Large intestine (tissue), 3 donors: ENCODE measurements at regions not wholly inside any gene's neighbourhood (a gene's known extent, or its start where the extent isn't known, plus 50 kb on each side); places are given as distances from the start of the nearest gene placed in this dataset.
"Not testable (repeated sequence)": the region's sequence is repeated elsewhere in the genome, so short reads cannot be mapped to it uniquely, and the experiment has no call there.

Source experiments
- DNase-seq, 2 donors: peaks; one replicate each; pipeline versions ENCODE4 v3.0.0 to v3.0.0-alpha.2; 2013
- H3K27ac ChIP-seq: one replicate; pipeline ENCODE4 v1.5.1; 2013; ENCODE audit warnings: low read length
- H3K27me3 ChIP-seq: 2 replicates; pipeline ENCODE4 v1.6.1; 2013; ENCODE audit warnings: low read length; ENCODE audit not compliant: control insufficient read depth, insufficient read depth
- H3K36me3 ChIP-seq: 2 replicates; pipeline ENCODE4 v1.6.1; 2013; ENCODE audit warnings: low read length; ENCODE audit not compliant: control insufficient read depth, insufficient read depth
- H3K4me1 ChIP-seq: one replicate; pipeline ENCODE4 v1.6.1; 2013; ENCODE audit warnings: low read length; ENCODE audit not compliant: control insufficient read depth, insufficient read depth
- H3K4me3 ChIP-seq: one replicate; pipeline ENCODE4 v1.5.1; 2013; ENCODE audit warnings: low read length
- H3K9me3 ChIP-seq: one replicate; pipeline ENCODE4 v1.6.1; 2013; ENCODE audit warnings: mild to moderate bottlenecking, low read depth, low read length, moderate library complexity; ENCODE audit not compliant: control insufficient read depth
- WGBS: methylation state at CpG from one replicate; pipeline ENCODE4 v1.1.5; 2013; ENCODE audit warnings: low lambda C conversion rate; ENCODE audit not compliant: insufficient coverage; 5-methylcytosine and 5-hydroxymethylcytosine counted together

DNA sequence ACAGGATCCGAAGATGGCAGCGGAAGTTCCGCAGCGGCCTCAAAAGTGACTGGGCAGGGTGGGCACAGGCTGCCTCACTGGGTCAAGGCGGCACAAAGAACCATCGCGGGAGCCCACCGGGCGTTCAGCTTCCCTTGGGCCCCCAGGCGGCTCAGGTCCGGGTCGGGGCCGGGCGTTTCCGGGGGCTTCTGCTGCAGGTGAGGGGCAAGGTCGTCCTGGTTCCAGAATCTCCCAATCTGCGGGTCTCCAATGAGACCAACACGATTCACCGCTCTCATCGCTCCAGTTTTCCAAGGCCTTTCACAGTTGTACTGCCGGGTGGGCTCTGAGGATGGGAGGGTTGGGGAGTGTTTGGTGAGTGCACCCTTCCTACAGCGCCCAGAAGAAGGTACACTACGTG, 165.0 kb upstream of the NOTCH2NLA start:
- H3K9me3 ChIP-seq, H3K27me3 ChIP-seq, H3K27ac ChIP-seq, H3K4me1 ChIP-seq, H3K4me3 ChIP-seq, H3K36me3 ChIP-seq, DNase-seq: not testable (repeated sequence)
- no CpG with 5 or more reads among the region's 23 CpGs for WGBS

DNA sequence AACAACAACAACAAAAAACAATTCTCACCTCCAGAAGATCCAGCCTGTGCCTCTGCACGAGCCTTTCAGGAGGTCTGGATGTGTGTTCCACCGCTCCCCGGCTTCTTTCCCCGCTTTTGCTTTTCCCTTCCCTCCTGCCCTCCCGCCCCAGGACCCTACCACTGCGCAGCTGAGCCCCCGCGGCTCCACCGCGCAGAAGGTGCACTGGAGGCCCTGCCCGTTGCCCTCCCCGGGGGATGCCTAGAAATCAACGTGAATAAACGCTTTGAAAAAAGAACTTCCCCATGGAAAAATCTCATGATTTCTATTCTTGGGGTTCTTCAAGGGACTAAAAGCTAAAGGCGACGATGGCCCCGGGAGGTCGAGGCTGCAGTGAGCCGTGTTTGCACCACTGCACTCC, 164.3 kb upstream of the NOTCH2NLA start:
- not testable (repeated sequence) for DNase-seq, H3K36me3 ChIP-seq, H3K9me3 ChIP-seq, H3K27ac ChIP-seq, H3K27me3 ChIP-seq, H3K4me3 ChIP-seq, H3K4me1 ChIP-seq
- WGBS: no CpG with 5 or more reads among the region's 19 CpGs

DNA sequence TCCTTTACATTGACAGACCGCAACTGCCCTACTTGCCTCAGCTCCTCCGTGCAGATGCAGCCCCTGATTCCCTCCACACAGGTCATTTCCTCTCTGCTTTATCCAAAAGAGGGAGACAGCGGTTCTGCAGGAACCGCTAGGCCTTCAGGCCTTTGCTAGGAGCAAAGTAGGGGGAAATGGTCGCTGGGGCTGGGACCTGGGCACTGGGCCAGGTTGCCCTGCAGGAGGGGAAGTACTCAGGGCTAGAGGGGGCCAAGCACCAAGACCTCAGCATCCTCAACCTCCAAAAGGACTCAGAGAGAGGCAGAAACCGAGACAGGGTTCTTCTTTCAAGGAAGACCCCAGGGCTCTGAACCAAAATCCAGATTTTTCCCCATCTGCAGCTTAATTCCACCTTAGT, 160.4 kb upstream of the NOTCH2NLA start:
- not testable (repeated sequence) for DNase-seq, H3K36me3 ChIP-seq, H3K27me3 ChIP-seq, H3K4me3 ChIP-seq, H3K9me3 ChIP-seq, H3K4me1 ChIP-seq, H3K27ac ChIP-seq
- WGBS: no CpG with 5 or more reads among the region's 6 CpGs

DNA sequence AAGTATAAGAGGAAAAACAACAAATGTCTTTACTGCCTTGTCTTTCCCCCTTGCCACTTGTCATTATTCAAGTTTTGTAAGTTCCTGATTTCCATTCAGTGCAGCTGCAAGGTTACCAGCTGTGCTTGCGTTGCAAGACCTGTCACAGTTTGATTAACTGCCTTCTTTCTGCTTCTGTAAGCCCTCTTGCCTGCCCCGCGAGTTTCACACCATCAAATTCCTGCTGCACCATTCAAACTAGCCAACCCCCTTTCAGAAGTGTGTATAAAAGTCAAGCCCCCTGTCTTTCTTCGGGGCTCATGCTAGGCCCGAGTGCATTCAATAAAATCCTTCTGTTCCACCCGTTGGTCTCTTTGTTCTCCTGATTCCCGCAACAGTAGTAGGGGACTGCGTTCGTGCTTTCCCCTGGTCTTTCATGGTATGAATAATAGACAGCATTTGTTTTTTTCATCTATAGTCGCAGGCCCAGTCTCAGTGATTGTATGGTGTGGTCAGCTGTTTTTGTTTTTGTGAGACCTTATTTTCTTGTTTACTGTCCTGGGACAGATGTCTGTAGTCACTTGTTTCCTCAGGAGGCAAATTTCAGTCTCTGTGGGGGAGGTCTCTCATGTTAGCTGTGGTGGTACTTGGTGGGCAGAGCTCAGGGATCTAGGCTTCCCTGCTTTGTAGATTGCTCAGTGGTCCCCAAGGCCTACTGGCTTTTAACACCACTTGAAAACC, 159.1 kb upstream of the NOTCH2NLA start:
- not testable (repeated sequence) for H3K9me3 ChIP-seq, H3K4me1 ChIP-seq, DNase-seq, H3K27me3 ChIP-seq, H3K36me3 ChIP-seq, H3K4me3 ChIP-seq
- WGBS: no CpG with 5 or more reads among the region's 10 CpGs
- peak overlapping the region; percentile 86 for H3K27ac ChIP-seq

DNA sequence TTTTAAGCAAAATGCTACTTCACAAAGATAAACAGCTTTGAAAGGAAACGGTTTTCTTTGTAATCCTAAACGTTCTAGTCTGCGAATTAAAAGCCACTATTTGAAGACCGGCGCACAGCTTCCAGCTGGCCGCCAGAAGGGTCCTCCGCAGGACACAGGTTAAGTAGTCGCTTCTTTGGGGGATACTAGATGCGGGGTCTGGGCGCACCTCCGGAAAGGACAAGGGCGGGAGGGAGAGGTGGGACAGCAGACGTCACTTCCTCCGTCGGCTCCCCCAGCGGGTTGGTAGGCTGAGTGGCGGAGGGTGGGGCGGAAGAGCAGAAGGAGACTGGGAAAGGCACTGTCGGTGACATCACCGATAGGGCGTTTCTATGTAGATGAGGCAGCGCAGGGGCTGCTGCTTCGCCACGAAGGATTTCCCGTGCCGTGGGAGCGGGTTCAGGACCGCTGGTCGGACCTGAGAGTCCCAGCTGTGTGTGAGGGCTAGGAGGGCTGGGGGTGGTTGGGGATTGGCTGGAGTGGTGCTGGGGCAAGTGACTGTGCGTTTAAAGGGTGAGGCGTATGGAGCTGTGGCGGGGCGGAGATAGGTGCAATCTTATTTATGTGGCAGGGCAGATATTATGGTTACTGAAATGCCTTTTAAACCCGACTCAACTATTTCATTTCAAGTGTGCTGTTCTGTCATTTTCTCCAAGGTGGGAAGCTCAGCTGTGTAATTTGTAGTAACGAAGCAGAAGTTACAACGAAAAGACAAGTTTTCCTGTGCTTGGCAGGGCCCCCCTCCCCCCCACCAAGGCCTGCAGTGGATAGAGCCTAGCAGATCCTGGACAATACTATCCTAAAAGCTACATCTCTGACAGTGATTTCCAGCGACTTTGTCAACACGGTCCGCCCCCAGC, 158.3 kb upstream of the NOTCH2NLA start:
- peak overlapping the region; percentile 92 for H3K27ac ChIP-seq
- H3K27me3 ChIP-seq, H3K9me3 ChIP-seq, H3K4me1 ChIP-seq, H3K36me3 ChIP-seq: not testable (repeated sequence)
- H3K4me3 ChIP-seq: peak overlapping the region; percentile 58
- peak; percentile 93 to 95 for DNase-seq
- WGBS: no CpG with 5 or more reads among the region's 39 CpGs

DNA sequence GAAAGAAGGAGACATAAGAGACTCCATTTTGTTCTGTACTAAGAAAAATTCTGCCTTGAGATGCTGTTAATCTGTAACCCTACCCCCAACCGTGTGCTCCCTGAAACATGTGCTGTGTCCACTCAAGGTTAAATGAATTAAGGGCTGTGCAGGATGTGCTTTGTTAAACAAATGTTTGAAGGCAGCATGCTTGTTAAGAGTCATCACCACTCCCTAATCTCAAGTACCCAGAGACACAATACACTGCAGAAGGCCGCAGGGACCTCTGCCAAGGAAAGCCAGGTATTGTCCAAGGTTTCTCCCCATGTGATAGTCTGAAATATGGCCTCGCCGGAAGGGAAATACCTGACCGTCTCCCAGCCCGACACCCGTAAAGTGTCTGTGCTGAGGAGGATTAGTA, 152.4 kb upstream of the NOTCH2NLA start:
- H3K9me3 ChIP-seq, H3K36me3 ChIP-seq, H3K4me1 ChIP-seq, H3K4me3 ChIP-seq, H3K27ac ChIP-seq, DNase-seq, H3K27me3 ChIP-seq: not testable (repeated sequence)
- WGBS: no CpG with 5 or more reads among the region's 7 CpGs

DNA sequence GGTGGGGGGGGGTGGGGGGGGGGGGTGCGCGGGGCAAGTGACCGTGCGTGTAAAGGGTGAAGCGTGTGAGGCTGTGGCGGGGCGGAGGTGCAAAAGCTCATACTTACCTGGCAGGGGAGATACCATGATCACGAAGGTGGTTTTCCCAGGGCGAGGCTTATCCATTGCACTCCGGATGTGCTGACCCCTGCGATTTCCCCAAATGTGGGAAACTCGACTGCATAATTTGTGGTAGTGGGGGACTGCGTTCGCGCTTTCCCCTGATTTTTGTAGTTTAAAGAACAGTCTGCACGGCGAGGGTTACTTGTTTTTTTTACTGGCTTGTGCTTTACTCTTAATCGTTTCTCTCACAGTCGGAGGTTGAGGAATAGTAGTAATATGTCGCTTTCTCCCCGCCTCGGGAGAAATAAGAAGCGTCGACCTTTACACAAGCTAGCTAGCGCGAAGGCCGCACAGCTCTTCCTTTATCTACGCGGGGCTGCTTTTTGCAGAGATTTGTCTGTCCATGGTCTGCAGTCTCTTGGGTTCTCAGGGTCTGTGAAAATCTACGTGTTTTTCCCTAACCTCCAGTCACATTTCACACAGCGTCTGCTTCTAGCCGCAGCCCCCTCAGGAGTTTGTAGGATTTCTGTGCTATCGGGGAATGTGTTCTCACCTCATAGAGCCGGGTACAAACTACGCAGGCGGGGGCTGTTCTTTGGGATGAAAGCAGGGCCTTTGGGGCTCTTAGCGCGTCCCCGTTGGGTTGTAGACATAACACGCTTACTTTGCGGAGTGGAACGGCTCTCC, 148.1 kb upstream of the NOTCH2NLA start:
- WGBS: 0% methylated on average over 2 of the region's 42 CpGs

DNA sequence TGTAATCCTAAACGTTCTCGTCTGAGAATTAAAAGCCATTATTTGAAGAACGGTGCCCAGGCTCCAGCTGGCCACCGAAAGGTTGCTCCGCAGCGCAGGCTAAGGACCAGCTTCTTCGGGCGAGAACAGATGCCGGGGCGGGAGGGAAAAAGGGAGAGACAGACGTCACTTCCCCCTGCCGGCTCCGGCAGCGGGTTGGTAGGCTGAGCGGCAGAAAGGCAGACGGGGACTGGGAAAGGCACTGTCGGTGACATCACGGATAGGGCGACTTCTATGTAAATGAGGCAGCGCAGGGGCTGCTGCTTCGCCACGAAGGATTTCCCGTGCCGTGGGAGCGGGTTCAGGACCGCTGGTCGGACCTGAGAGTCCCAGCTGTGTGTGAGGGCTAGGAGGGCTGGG, 147.5 kb upstream of the NOTCH2NLA start:
- Histone ChIP-seq H3K27ac (peak overlapping the region; percentile 70), H3K4me3 (peak overlapping the region; percentile 35)
- not testable (repeated sequence) for H3K36me3 ChIP-seq, H3K9me3 ChIP-seq, H3K4me1 ChIP-seq, H3K27me3 ChIP-seq
- no CpG with 5 or more reads among the region's 27 CpGs for WGBS
- peak; percentile 76 to 84 for DNase-seq

More for the DNA sequence above, 148.1 kb upstream of the NOTCH2NLA start:
- H3K27ac ChIP-seq: peak overlapping the region; percentile 99
- not testable (repeated sequence) for H3K27me3 ChIP-seq, H3K4me1 ChIP-seq, H3K36me3 ChIP-seq, H3K9me3 ChIP-seq
- peak; percentile 91 to 97 for DNase-seq
- H3K4me3 ChIP-seq: peak overlapping the region; percentile 45

DNA sequence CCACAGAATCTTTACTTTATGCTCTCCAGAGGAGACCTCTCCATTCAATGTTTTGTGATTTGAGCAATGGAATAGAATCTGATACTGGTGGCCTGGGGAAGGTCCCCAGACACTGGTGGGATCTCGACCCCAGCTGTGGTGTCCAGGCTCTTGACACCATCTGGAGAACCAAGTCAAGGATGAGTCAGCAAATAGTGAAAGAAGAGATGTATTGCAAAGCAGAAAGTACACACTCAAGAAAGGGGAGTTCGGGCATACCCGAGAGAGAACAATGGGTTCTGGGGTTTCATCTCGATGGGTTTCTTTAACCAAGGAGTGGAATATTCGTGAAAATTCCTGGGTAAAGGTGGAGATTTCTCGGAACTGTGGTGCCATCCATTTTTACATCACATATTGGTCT, 146.3 kb upstream of the NOTCH2NLA start:
- DNase-seq, H3K36me3 ChIP-seq, H3K27ac ChIP-seq, H3K4me1 ChIP-seq, H3K9me3 ChIP-seq, H3K4me3 ChIP-seq, H3K27me3 ChIP-seq: not testable (repeated sequence)
- WGBS: no CpG with 5 or more reads among the region's 6 CpGs

DNA sequence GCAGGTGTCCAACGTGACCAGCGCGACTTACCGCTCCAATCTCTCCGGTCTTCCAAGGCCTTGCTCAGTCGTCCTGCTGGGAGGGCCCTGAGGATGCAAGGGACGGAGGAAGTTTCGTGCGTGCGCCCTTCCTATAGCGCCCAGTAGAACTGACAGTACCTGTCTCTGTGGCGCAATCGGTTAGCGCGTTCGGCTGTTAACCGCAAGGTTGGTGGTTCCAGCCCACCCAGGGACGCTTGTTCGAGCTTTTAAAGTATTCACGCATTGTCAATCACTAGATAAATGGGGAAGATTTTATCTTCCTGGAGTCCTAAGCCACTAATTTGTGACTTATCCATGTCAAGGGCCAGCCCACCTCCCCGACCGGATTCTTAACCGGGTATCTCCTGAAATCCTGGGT, 141.1 kb upstream of the NOTCH2NLA start:
- H3K27ac ChIP-seq: peak overlapping the region; percentile 33
- H3K36me3 ChIP-seq, H3K27me3 ChIP-seq, H3K4me1 ChIP-seq, H3K9me3 ChIP-seq: not testable (repeated sequence)
- WGBS: no CpG with 5 or more reads among the region's 23 CpGs
- peak; percentile 30 to 59 for DNase-seq
- H3K4me3 ChIP-seq: peak overlapping the region; percentile 43
